ENCODE measurements at regions not wholly inside any gene's neighbourhood (a gene's known extent, or its start where the extent isn't known, plus 50 kb on each side); places are given as distances from the start of the nearest gene placed in this dataset.

- no peak overlapping the region for H3K4me3 ChIP-seq
- DNase-seq (no peak), ATAC-seq (no peak)
- H3K9me3 ChIP-seq: no peaks in the 10 kb centered on the region
- H3K27ac ChIP-seq: no peak overlapping the region
- intact Hi-C loops (cut with DNase I): no loop called here
- TF ChIP-seq CTCF (IDR thresholded peaks at IDR 0.05): no peak
- no peaks in the 10 kb centered on the region for H3K36me3 ChIP-seq
- no peaks in the 10 kb centered on the region for H3K4me1 ChIP-seq
- H3K27me3 ChIP-seq: no peaks in the 10 kb centered on the region
These were observed 243.7 kb upstream of the SLC24A2 start for GRCh38 chr9:20032413-20033006.

- DNase-seq (no peak), ATAC-seq (no peak)
- TF ChIP-seq CTCF (IDR thresholded peaks at IDR 0.05): no peak
- intact Hi-C loops (cut with DNase I): no loop called here
- no peaks in the 10 kb centered on the region for H3K36me3 ChIP-seq
- H3K27me3 ChIP-seq: no peaks in the 10 kb centered on the region
- H3K4me3 ChIP-seq: no peak overlapping the region
- no peaks in the 10 kb centered on the region for H3K9me3 ChIP-seq
- H3K4me1 ChIP-seq: no peaks in the 10 kb centered on the region
- H3K27ac ChIP-seq: no peak overlapping the region
These were observed 243.0 kb upstream of the SLC24A2 start for GRCh38 chr9:20031836-20032235.

- DNase-seq (no peak), ATAC-seq (no peak)
- TF ChIP-seq CTCF (IDR thresholded peaks at IDR 0.05): no peak
- intact Hi-C loops (cut with DNase I): no loop called here
- Histone ChIP-seq H3K9me3 (no peaks in the 10 kb centered on the region), H3K27me3 (no peaks in the 10 kb centered on the region), H3K36me3 (no peaks in the 10 kb centered on the region), H3K4me3 (no peak overlapping the region), H3K27ac (no peak overlapping the region), H3K4me1 (no peaks in the 10 kb centered on the region)
These were observed 241.8 kb upstream of the SLC24A2 start for GRCh38 chr9:20030671-20031070.

GRCh38 chr9:20030221-20030620 lies 241.4 kb upstream of the SLC24A2 start:
- no peak overlapping the region for H3K27ac ChIP-seq
- no peak overlapping the region for H3K4me3 ChIP-seq
- no peak for TF ChIP-seq CTCF (IDR thresholded peaks at IDR 0.05)
- no peaks in the 10 kb centered on the region for H3K4me1 ChIP-seq
- no peaks in the 10 kb centered on the region for H3K27me3 ChIP-seq
- intact Hi-C loops (cut with DNase I): no loop called here
- no peak for ATAC-seq
- H3K36me3 ChIP-seq: no peaks in the 10 kb centered on the region
- H3K9me3 ChIP-seq: no peaks in the 10 kb centered on the region
- DNase-seq: no peak

GRCh38 chr9:20028849-20029231 lies 240.0 kb upstream of the SLC24A2 start:
- Histone ChIP-seq H3K9me3 (no peaks in the 10 kb centered on the region), H3K4me3 (no peak overlapping the region), H3K4me1 (no peaks in the 10 kb centered on the region), H3K27me3 (no peaks in the 10 kb centered on the region), H3K27ac (no peak overlapping the region), H3K36me3 (no peaks in the 10 kb centered on the region)
- intact Hi-C loops (cut with DNase I): no loop called here
- no peak for DNase-seq
- ATAC-seq: no peak
- TF ChIP-seq CTCF (IDR thresholded peaks at IDR 0.05): no peak
